ENCODE measurements at regions not wholly inside any gene's neighbourhood (a gene's known extent, or its start where the extent isn't known, plus 50 kb on each side); places are given as distances from the start of the nearest gene placed in this dataset.
A peak's percentile ranks its signal among the peaks of the same experiment; 100 is the strongest.

- Mint-ChIP-seq H3K36me3 (peaks cover 3% of the 10 kb centered on the region), H3K27ac (peak overlapping the region; percentile 82), H3K4me3 (no peak overlapping the region), H3K9me3 (peaks cover 5% of the 10 kb centered on the region), H3K27me3 (no peaks in the 10 kb centered on the region), H3K4me1 (ENCODE audit: unreplicated experiment) (peaks cover 42% of the 10 kb centered on the region)
- no peak for DNase-seq (ENCODE audit: extremely low spot score, unreplicated experiment)
- TF ChIP-seq CTCF (conservative IDR thresholded peaks at IDR 0.05) = no peak
These were observed 81.7 kb upstream of the TMEM45B start for GRCh38 chr11:129733981-129734380.

DNA sequence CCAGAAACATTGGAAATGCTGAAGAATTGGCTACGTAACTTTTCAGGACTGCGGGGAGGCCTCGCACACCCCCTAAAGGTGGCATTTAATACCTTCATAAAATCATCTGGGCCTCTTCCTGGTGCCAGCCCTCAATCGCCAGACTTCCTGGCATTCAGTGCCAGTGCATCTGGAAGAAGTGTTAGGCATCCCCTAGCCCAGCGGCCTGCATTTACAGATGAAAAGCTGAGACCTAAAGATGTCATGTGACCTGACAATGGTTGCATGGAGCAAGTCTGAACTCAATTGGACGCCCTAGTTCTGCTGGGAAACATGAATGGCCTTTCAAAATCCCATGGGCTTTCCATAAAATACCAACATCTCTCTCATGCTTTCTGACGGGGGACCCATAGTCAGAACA lies 81.0 kb upstream of the TMEM45B start:
- peaks cover 3% of the 10 kb centered on the region for H3K36me3 Mint-ChIP-seq
- DNase-seq (ENCODE audit: extremely low spot score, unreplicated experiment) = no peak
- H3K9me3 Mint-ChIP-seq = peaks cover 5% of the 10 kb centered on the region
- peaks cover 37% of the 10 kb centered on the region for H3K4me1 Mint-ChIP-seq (ENCODE audit: unreplicated experiment)
- no peaks in the 10 kb centered on the region for H3K27me3 Mint-ChIP-seq
- no peak for TF ChIP-seq CTCF (conservative IDR thresholded peaks at IDR 0.05)
- H3K27ac Mint-ChIP-seq = no peak overlapping the region
- H3K4me3 Mint-ChIP-seq = no peak overlapping the region

- Mint-ChIP-seq H3K27ac (peak overlapping the region; percentile 86), H3K27me3 (no peaks in the 10 kb centered on the region), H3K9me3 (peaks cover 5% of the 10 kb centered on the region), H3K4me3 (peak overlapping the region; percentile 46), H3K36me3 (peaks cover 3% of the 10 kb centered on the region), H3K4me1 (ENCODE audit: unreplicated experiment) (peaks cover 26% of the 10 kb centered on the region)
- no peak for TF ChIP-seq CTCF (conservative IDR thresholded peaks at IDR 0.05)
- no peak for DNase-seq (ENCODE audit: extremely low spot score, unreplicated experiment)
These were observed 77.8 kb upstream of the TMEM45B start for GRCh38 chr11:129737831-129738230.

GRCh38 chr11:129738242-129738641 lies 77.4 kb upstream of the TMEM45B start:
- no peaks in the 10 kb centered on the region for H3K27me3 Mint-ChIP-seq

DNA sequence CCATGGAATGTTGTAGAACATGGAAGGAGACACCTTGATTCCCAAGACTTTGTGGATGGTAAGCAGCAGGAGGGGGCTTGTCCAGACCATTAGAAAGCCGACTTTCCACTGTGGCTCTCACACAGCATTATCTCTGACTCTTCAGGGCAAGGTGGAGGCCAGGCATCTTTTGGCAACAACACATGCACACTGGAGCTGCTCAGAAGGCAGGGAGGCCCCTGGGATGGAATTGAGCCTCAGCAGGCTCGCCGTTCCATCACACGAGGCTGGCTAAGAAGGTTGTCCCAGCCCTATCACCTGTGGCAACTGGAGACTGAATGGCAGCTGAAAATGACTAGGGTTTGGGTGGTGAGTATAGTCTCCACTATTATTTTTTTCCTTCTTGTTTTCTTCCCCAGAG lies 76.3 kb upstream of the TMEM45B start:
- DNase-seq (ENCODE audit: extremely low spot score, unreplicated experiment) = no peak
- Mint-ChIP-seq H3K27ac (no peak overlapping the region), H3K9me3 (no peaks in the 10 kb centered on the region), H3K4me3 (no peak overlapping the region), H3K4me1 (ENCODE audit: unreplicated experiment) (peaks cover 12% of the 10 kb centered on the region), H3K36me3 (no peaks in the 10 kb centered on the region), H3K27me3 (no peaks in the 10 kb centered on the region)
- no peak for TF ChIP-seq CTCF (conservative IDR thresholded peaks at IDR 0.05)

More at GRCh38 chr11:129738242-129738641, 77.4 kb upstream of the TMEM45B start:
- Mint-ChIP-seq H3K27ac (peak overlapping the region; percentile 86), H3K36me3 (peaks cover 3% of the 10 kb centered on the region), H3K4me1 (ENCODE audit: unreplicated experiment) (peaks cover 22% of the 10 kb centered on the region), H3K4me3 (no peak overlapping the region), H3K9me3 (peaks cover 5% of the 10 kb centered on the region)
- DNase-seq (ENCODE audit: extremely low spot score, unreplicated experiment) = no peak
- TF ChIP-seq CTCF (conservative IDR thresholded peaks at IDR 0.05) = no peak

DNA sequence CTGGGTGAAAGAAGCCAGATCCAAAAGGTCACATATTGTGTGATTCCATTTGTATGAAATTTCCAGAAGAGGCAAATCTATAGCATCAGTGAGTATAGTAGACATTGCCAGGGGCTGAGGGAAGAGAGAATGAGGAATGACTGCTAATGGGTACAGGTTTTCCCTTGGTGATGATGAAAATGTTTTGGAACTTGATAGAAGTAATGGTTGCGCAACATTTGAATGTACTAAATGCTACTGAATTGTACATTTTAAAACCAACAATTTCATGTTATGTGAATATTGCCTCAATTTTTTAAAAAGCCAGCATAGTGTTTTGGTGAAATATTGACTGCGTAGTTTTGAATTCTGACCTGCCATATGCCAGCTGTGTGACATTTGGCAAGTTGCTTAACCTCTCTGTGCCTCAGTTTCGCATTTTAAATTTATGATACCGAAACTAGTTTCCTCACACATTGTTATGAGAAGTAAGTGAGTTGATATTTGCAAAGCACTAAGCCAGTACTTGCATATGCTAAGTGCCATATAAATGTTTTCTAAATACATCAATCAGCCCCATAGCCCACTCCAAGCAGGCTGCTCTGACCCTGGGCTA lies 75.4 kb upstream of the TMEM45B start:
- H3K4me1 Mint-ChIP-seq (ENCODE audit: unreplicated experiment) = peaks cover 12% of the 10 kb centered on the region
- no peak for DNase-seq (ENCODE audit: extremely low spot score, unreplicated experiment)
- no peak for TF ChIP-seq CTCF (conservative IDR thresholded peaks at IDR 0.05)
- no peaks in the 10 kb centered on the region for H3K9me3 Mint-ChIP-seq
- H3K36me3 Mint-ChIP-seq = no peaks in the 10 kb centered on the region
- H3K27me3 Mint-ChIP-seq = no peaks in the 10 kb centered on the region
- no peak overlapping the region for H3K27ac Mint-ChIP-seq
- no peak overlapping the region for H3K4me3 Mint-ChIP-seq
